Activated CD4-positive, alpha-beta T cell treated with anti-CD3 and anti-CD28 coated beads for 48 hours (primary cell): ENCODE measurements at regions not wholly inside any gene's neighbourhood (a gene's known extent, or its start where the extent isn't known, plus 50 kb on each side); places are given as distances from the start of the nearest gene placed in this dataset.
"Not testable (repeated sequence)": the region's sequence is repeated elsewhere in the genome, so short reads cannot be mapped to it uniquely, and the experiment has no call there.

Experiments
- DNase-seq: peaks from one replicate; pipeline ENCODE4 v3.0.0-alpha.2; 2020

- DNase-seq = not testable (repeated sequence)
Measured at GRCh38 chr13:66144357-66144756, 1085.8 kb downstream of the PCDH9 start.

- no peak for DNase-seq
Measured at GRCh38 chr13:66139701-66140100, 1090.4 kb downstream of the PCDH9 start.

- DNase-seq = no peak
Measured at GRCh38 chr13:66139250-66139649, 1090.9 kb downstream of the PCDH9 start.

GRCh38 chr13:66138172-66138811 is 1091.8 kb downstream of the PCDH9 start:
- no peak for DNase-seq

- DNase-seq = no peak
Measured at GRCh38 chr13:66137384-66137783, 1092.8 kb downstream of the PCDH9 start.

GRCh38 chr13:66128692-66129269 is 1101.4 kb downstream of the PCDH9 start:
- DNase-seq = no peak

GRCh38 chr13:66128201-66128600 is 1101.9 kb downstream of the PCDH9 start:
- no peak for DNase-seq

- no peak for DNase-seq
Measured at GRCh38 chr13:66117563-66117962, 1112.6 kb downstream of the PCDH9 start.

GRCh38 chr13:66113882-66114526 is 1116.1 kb downstream of the PCDH9 start:
- DNase-seq = no peak

GRCh38 chr13:66111628-66112027 is 1118.5 kb downstream of the PCDH9 start:
- no peak for DNase-seq

- DNase-seq = no peak
Measured at GRCh38 chr13:66106246-66106645, 1123.9 kb downstream of the PCDH9 start.

GRCh38 chr13:66102864-66103263 is 1127.3 kb downstream of the PCDH9 start:
- DNase-seq = no peak

- DNase-seq = no peak
Measured at GRCh38 chr13:66099825-66100224, 1130.3 kb downstream of the PCDH9 start.

- no peak for DNase-seq
Measured at GRCh38 chr13:66098931-66099628, 1131.1 kb downstream of the PCDH9 start.

- no peak for DNase-seq
Measured at GRCh38 chr13:66089711-66090110, 1140.4 kb downstream of the PCDH9 start.

- no peak for DNase-seq
Measured at GRCh38 chr13:66087269-66087710, 1142.8 kb downstream of the PCDH9 start.

- no peak for DNase-seq
Measured at GRCh38 chr13:66077132-66077689, 1152.9 kb downstream of the PCDH9 start.

- no peak for DNase-seq
Measured at GRCh38 chr13:66076417-66076816, 1153.7 kb downstream of the PCDH9 start.

- DNase-seq = no peak
Measured at GRCh38 chr13:66074018-66074615, 1156.0 kb downstream of the PCDH9 start.

GRCh38 chr13:66072097-66072496 is 1158.0 kb downstream of the PCDH9 start:
- not testable (repeated sequence) for DNase-seq

- no peak for DNase-seq
Measured at GRCh38 chr13:66071608-66072007, 1158.5 kb downstream of the PCDH9 start.

- no peak for DNase-seq
Measured at GRCh38 chr13:66071029-66071428, 1159.1 kb downstream of the PCDH9 start.

- no peak for DNase-seq
Measured at GRCh38 chr13:66069570-66069969, 1160.6 kb downstream of the PCDH9 start.
